ENCODE measurements at regions not wholly inside any gene's neighbourhood (a gene's known extent, or its start where the extent isn't known, plus 50 kb on each side); places are given as distances from the start of the nearest gene placed in this dataset.
A peak's percentile ranks its signal among the peaks of the same experiment; 100 is the strongest.

- DNase-seq: no peak
Measured at GRCh38 chr11:130617001-130617400, 168.6 kb downstream of the ADAMTS15 start.

- no peak for DNase-seq
Measured at GRCh38 chr11:130620548-130620947, 172.1 kb downstream of the ADAMTS15 start.

GRCh38 chr11:130622141-130622542, 173.7 kb downstream of the ADAMTS15 start:
- DNase-seq: no peak

GRCh38 chr11:130623670-130624668, 175.5 kb downstream of the ADAMTS15 start:
- DNase-seq: no peak

GRCh38 chr11:130624971-130625544, 176.6 kb downstream of the ADAMTS15 start:
- DNase-seq: no peak

GRCh38 chr11:130625578-130626306, 177.3 kb downstream of the ADAMTS15 start:
- no peak for DNase-seq

- no peak for DNase-seq
Measured at GRCh38 chr11:130629039-130629438, 180.6 kb downstream of the ADAMTS15 start.

GRCh38 chr11:130631119-130631518, 182.7 kb downstream of the ADAMTS15 start:
- peak; percentile 94 for DNase-seq

- peak; percentile 38 for DNase-seq
Measured at GRCh38 chr11:130633466-130633865, 185.0 kb downstream of the ADAMTS15 start.

- no peak for DNase-seq
Measured at GRCh38 chr11:130634186-130634585, 185.7 kb downstream of the ADAMTS15 start.

GRCh38 chr11:130634961-130635473, 186.6 kb downstream of the ADAMTS15 start:
- peak; percentile 74 for DNase-seq

GRCh38 chr11:130635937-130636630, 187.6 kb downstream of the ADAMTS15 start:
- DNase-seq: no peak

GRCh38 chr11:130636722-130637464, 188.4 kb downstream of the ADAMTS15 start:
- DNase-seq: peak; percentile 76

- DNase-seq: no peak
Measured at GRCh38 chr11:130637566-130637965, 189.1 kb downstream of the ADAMTS15 start.

- DNase-seq: peak; percentile 44
Measured at GRCh38 chr11:130638033-130638432, 189.6 kb downstream of the ADAMTS15 start.

GRCh38 chr11:130638624-130639023, 190.2 kb downstream of the ADAMTS15 start:
- no peak for DNase-seq

GRCh38 chr11:130639369-130639768, 190.9 kb downstream of the ADAMTS15 start:
- no peak for DNase-seq

GRCh38 chr11:130640526-130640925, 192.1 kb downstream of the ADAMTS15 start:
- no peak for DNase-seq

- no peak for DNase-seq
Measured at GRCh38 chr11:130641876-130642275, 193.4 kb downstream of the ADAMTS15 start.

- no peak for DNase-seq
Measured at GRCh38 chr11:130642994-130643393, 194.5 kb downstream of the ADAMTS15 start.

GRCh38 chr11:130644187-130644586, 195.7 kb downstream of the ADAMTS15 start:
- no peak for DNase-seq
